HG02678 (cell line): ENCODE measurements at regions not wholly inside any gene's neighbourhood (a gene's known extent, or its start where the extent isn't known, plus 50 kb on each side); places are given as distances from the start of the nearest gene placed in this dataset.

ENCODE experiments used
- ATAC-seq: cut with Tn5 transposase; IDR thresholded peaks from one replicate; pipeline ENCODE4 v1.9.1; 2021; ENCODE audit warnings: mild to moderate bottlenecking, moderate library complexity; ENCODE audit not compliant: unreplicated experiment

- no peak for ATAC-seq
These were observed 200.0 kb downstream of the MANEA start for GRCh38 chr6:95777338-95777737.

- no peak for ATAC-seq
These were observed 202.7 kb downstream of the MANEA start for GRCh38 chr6:95780037-95780436.

- no peak for ATAC-seq
These were observed 206.7 kb downstream of the MANEA start for GRCh38 chr6:95784019-95784418.

GRCh38 chr6:95784869-95785268 lies 207.5 kb downstream of the MANEA start:
- peak; percentile 71 for ATAC-seq

- ATAC-seq = peak; percentile 73
These were observed 208.4 kb downstream of the MANEA start for GRCh38 chr6:95785785-95786184.

- no peak for ATAC-seq
These were observed 209.5 kb downstream of the MANEA start for GRCh38 chr6:95786802-95787201.

GRCh38 chr6:95790787-95791186 lies 213.5 kb downstream of the MANEA start:
- no peak for ATAC-seq

- ATAC-seq = no peak
These were observed 217.4 kb downstream of the MANEA start for GRCh38 chr6:95794749-95795148.

GRCh38 chr6:95795927-95796326 lies 218.6 kb downstream of the MANEA start:
- ATAC-seq = no peak

- ATAC-seq = no peak
These were observed 218.7 kb upstream of the FUT9 start for GRCh38 chr6:95797054-95797453.

GRCh38 chr6:95802978-95803377 lies 212.8 kb upstream of the FUT9 start:
- no peak for ATAC-seq

- ATAC-seq = no peak
These were observed 211.9 kb upstream of the FUT9 start for GRCh38 chr6:95803889-95804288.

GRCh38 chr6:95804847-95805541 lies 210.8 kb upstream of the FUT9 start:
- peak; percentile 76 for ATAC-seq

- ATAC-seq = no peak
These were observed 210.1 kb upstream of the FUT9 start for GRCh38 chr6:95805699-95806098.

- ATAC-seq = no peak
These were observed 200.3 kb upstream of the FUT9 start for GRCh38 chr6:95815389-95816056.

GRCh38 chr6:95819461-95819860 lies 196.3 kb upstream of the FUT9 start:
- no peak for ATAC-seq

- ATAC-seq = no peak
These were observed 195.8 kb upstream of the FUT9 start for GRCh38 chr6:95819939-95820338.

GRCh38 chr6:95830859-95831557 lies 184.8 kb upstream of the FUT9 start:
- no peak for ATAC-seq

GRCh38 chr6:95837890-95838289 lies 177.9 kb upstream of the FUT9 start:
- no peak for ATAC-seq

GRCh38 chr6:95841560-95841959 lies 174.2 kb upstream of the FUT9 start:
- ATAC-seq = no peak

- no peak for ATAC-seq
These were observed 169.1 kb upstream of the FUT9 start for GRCh38 chr6:95846652-95847051.

- ATAC-seq = no peak
These were observed 168.7 kb upstream of the FUT9 start for GRCh38 chr6:95847061-95847460.
